T-helper 1 cell treated with Interleukin-12 subunit alpha and Interleukin-12 subunit beta and Interleukin-4 antibody, amounts not matched to agents 30 μg/mL and 1 μg/mL, for 36 hours (primary cell): ENCODE measurements at regions not wholly inside any gene's neighbourhood (a gene's known extent, or its start where the extent isn't known, plus 50 kb on each side); places are given as distances from the start of the nearest gene placed in this dataset.
"Not testable (repeated sequence)": the region's sequence is repeated elsewhere in the genome, so short reads cannot be mapped to it uniquely, and the experiment has no call there.

Experiments
- H3K27ac Mint-ChIP-seq: one replicate; pipeline ENCODE4 v1.8.0; 2021; ENCODE audit warnings: mild to moderate bottlenecking, mixed read lengths
- H3K27me3 Mint-ChIP-seq: one replicate; pipeline ENCODE4 v1.8.0; 2021; ENCODE audit warnings: low read depth, mixed read lengths
- H3K36me3 Mint-ChIP-seq: one replicate; pipeline ENCODE4 v1.8.0; 2021; ENCODE audit warnings: low read depth, mixed read lengths
- H3K4me1 Mint-ChIP-seq: one replicate; pipeline ENCODE4 v1.8.0; 2021; ENCODE audit warnings: low read depth, mixed read lengths
- H3K4me3 Mint-ChIP-seq: one replicate; pipeline ENCODE4 v1.8.0; 2021; ENCODE audit warnings: mild to moderate bottlenecking, moderate library complexity, mixed read lengths
- H3K9me3 Mint-ChIP-seq: one replicate; pipeline ENCODE4 v1.8.0; 2021; ENCODE audit warnings: mixed read lengths

- Mint-ChIP-seq H3K36me3 (peaks cover 3% of the 10 kb centered on the region), H3K4me1 (no peaks in the 10 kb centered on the region), H3K27ac (no peak overlapping the region), H3K9me3 (peaks cover 31% of the 10 kb centered on the region), H3K4me3 (no peak overlapping the region), H3K27me3 (no peaks in the 10 kb centered on the region)
These were observed 54.1 kb upstream of the PEG3 start for GRCh38 chr19:56894626-56895025.

GRCh38 chr19:56896095-56896494 lies 55.6 kb upstream of the PEG3 start:
- no peaks in the 10 kb centered on the region for H3K4me1 Mint-ChIP-seq
- H3K9me3 Mint-ChIP-seq, result peaks cover 38% of the 10 kb centered on the region
- no peak overlapping the region for H3K4me3 Mint-ChIP-seq
- H3K27me3 Mint-ChIP-seq, result no peaks in the 10 kb centered on the region
- no peak overlapping the region for H3K27ac Mint-ChIP-seq
- H3K36me3 Mint-ChIP-seq, result peaks cover 3% of the 10 kb centered on the region

- Mint-ChIP-seq H3K36me3 (peaks cover 3% of the 10 kb centered on the region), H3K4me1 (no peaks in the 10 kb centered on the region), H3K4me3 (no peak overlapping the region), H3K9me3 (peaks cover 46% of the 10 kb centered on the region), H3K27me3 (no peaks in the 10 kb centered on the region), H3K27ac (no peak overlapping the region)
These were observed 59.4 kb upstream of the PEG3 start for GRCh38 chr19:56899943-56900342.

- no peak overlapping the region for H3K27ac Mint-ChIP-seq
These were observed 60.1 kb upstream of the PEG3 start for GRCh38 chr19:56900573-56901097.

GRCh38 chr19:56905631-56906150 lies 65.2 kb upstream of the PEG3 start:
- Mint-ChIP-seq H3K9me3 (peaks cover 63% of the 10 kb centered on the region), H3K27ac (no peak overlapping the region), H3K4me1 (no peaks in the 10 kb centered on the region), H3K4me3 (no peak overlapping the region), H3K27me3 (no peaks in the 10 kb centered on the region), H3K36me3 (no peaks in the 10 kb centered on the region)

More at GRCh38 chr19:56900573-56901097, 60.1 kb upstream of the PEG3 start:
- Mint-ChIP-seq H3K4me3 (no peak overlapping the region), H3K36me3 (peaks cover 3% of the 10 kb centered on the region), H3K4me1 (no peaks in the 10 kb centered on the region), H3K27me3 (no peaks in the 10 kb centered on the region), H3K9me3 (peaks cover 53% of the 10 kb centered on the region)

- Mint-ChIP-seq H3K27me3 (no peaks in the 10 kb centered on the region), H3K9me3 (peaks cover 61% of the 10 kb centered on the region), H3K4me3 (no peak overlapping the region), H3K4me1 (no peaks in the 10 kb centered on the region), H3K36me3 (no peaks in the 10 kb centered on the region), H3K27ac (no peak overlapping the region)
These were observed 72.0 kb upstream of the PEG3 start for GRCh38 chr19:56912401-56913112.

- H3K9me3 Mint-ChIP-seq, result peaks cover 59% of the 10 kb centered on the region
- not testable (repeated sequence) for H3K27ac Mint-ChIP-seq, H3K27me3 Mint-ChIP-seq, H3K4me1 Mint-ChIP-seq, H3K36me3 Mint-ChIP-seq, H3K4me3 Mint-ChIP-seq
These were observed 72.6 kb upstream of the PEG3 start for GRCh38 chr19:56913113-56913455.

- Mint-ChIP-seq H3K9me3 (peaks cover 69% of the 10 kb centered on the region), H3K27ac (no peak overlapping the region), H3K36me3 (no peaks in the 10 kb centered on the region), H3K4me3 (no peak overlapping the region), H3K27me3 (no peaks in the 10 kb centered on the region), H3K4me1 (no peaks in the 10 kb centered on the region)
These were observed 76.0 kb upstream of the PEG3 start for GRCh38 chr19:56916528-56916927.

GRCh38 chr19:56917529-56917928 lies 77.0 kb upstream of the PEG3 start:
- H3K27ac Mint-ChIP-seq, result no peak overlapping the region
- no peaks in the 10 kb centered on the region for H3K27me3 Mint-ChIP-seq
- H3K9me3 Mint-ChIP-seq, result peaks cover 64% of the 10 kb centered on the region
- no peaks in the 10 kb centered on the region for H3K4me1 Mint-ChIP-seq
- H3K4me3 Mint-ChIP-seq, result no peak overlapping the region
- H3K36me3 Mint-ChIP-seq, result no peaks in the 10 kb centered on the region

GRCh38 chr19:56917998-56918397 lies 77.5 kb upstream of the PEG3 start:
- Mint-ChIP-seq H3K4me3 (no peak overlapping the region), H3K4me1 (no peaks in the 10 kb centered on the region), H3K27ac (no peak overlapping the region), H3K27me3 (no peaks in the 10 kb centered on the region), H3K36me3 (no peaks in the 10 kb centered on the region), H3K9me3 (peaks cover 61% of the 10 kb centered on the region)

- Mint-ChIP-seq H3K9me3 (peaks cover 67% of the 10 kb centered on the region), H3K27me3 (no peaks in the 10 kb centered on the region)
These were observed 78.3 kb upstream of the PEG3 start for GRCh38 chr19:56918682-56919307.

GRCh38 chr19:56919308-56919995 lies 78.9 kb upstream of the PEG3 start:
- Mint-ChIP-seq H3K9me3 (peaks cover 74% of the 10 kb centered on the region), H3K4me3 (no peak overlapping the region), H3K27ac (no peak overlapping the region), H3K27me3 (no peaks in the 10 kb centered on the region), H3K4me1 (no peaks in the 10 kb centered on the region), H3K36me3 (no peaks in the 10 kb centered on the region)

More at GRCh38 chr19:56918682-56919307, 78.3 kb upstream of the PEG3 start:
- Mint-ChIP-seq H3K4me1 (no peaks in the 10 kb centered on the region), H3K4me3 (no peak overlapping the region), H3K27ac (no peak overlapping the region), H3K36me3 (no peaks in the 10 kb centered on the region)

GRCh38 chr19:56926094-56926493 lies 85.6 kb upstream of the PEG3 start:
- H3K9me3 Mint-ChIP-seq, result peaks cover 64% of the 10 kb centered on the region
- H3K36me3 Mint-ChIP-seq, H3K27me3 Mint-ChIP-seq, H3K4me1 Mint-ChIP-seq, H3K27ac Mint-ChIP-seq, H3K4me3 Mint-ChIP-seq: not testable (repeated sequence)

GRCh38 chr19:56927294-56927693 lies 86.8 kb upstream of the PEG3 start:
- Mint-ChIP-seq H3K9me3 (peaks cover 67% of the 10 kb centered on the region), H3K4me3 (no peak overlapping the region), H3K4me1 (no peaks in the 10 kb centered on the region), H3K27me3 (no peaks in the 10 kb centered on the region), H3K27ac (no peak overlapping the region), H3K36me3 (no peaks in the 10 kb centered on the region)

- no peak overlapping the region for H3K27ac Mint-ChIP-seq
- no peak overlapping the region for H3K4me3 Mint-ChIP-seq
- peaks cover 71% of the 10 kb centered on the region for H3K9me3 Mint-ChIP-seq
- no peaks in the 10 kb centered on the region for H3K4me1 Mint-ChIP-seq
- H3K27me3 Mint-ChIP-seq, result no peaks in the 10 kb centered on the region
- no peaks in the 10 kb centered on the region for H3K36me3 Mint-ChIP-seq
These were observed 87.3 kb upstream of the PEG3 start for GRCh38 chr19:56927791-56928207.
